ENCODE measurements at regions not wholly inside any gene's neighbourhood (a gene's known extent, or its start where the extent isn't known, plus 50 kb on each side); places are given as distances from the start of the nearest gene placed in this dataset.

- H3K27me3 ChIP-seq (ENCODE audit: insufficient read depth, low read depth, severe bottlenecking), result no peaks in the 10 kb centered on the region
- no peak overlapping the region for H3K27ac ChIP-seq
- no peak for DNase-seq
- H3K4me3 ChIP-seq (ENCODE audit: low read depth, low read length), result no peak overlapping the region
- no peaks in the 10 kb centered on the region for H3K36me3 ChIP-seq
- no peaks in the 10 kb centered on the region for H3K9me3 ChIP-seq (ENCODE audit: severe bottlenecking)
- TF ChIP-seq CTCF (IDR thresholded peaks at IDR 0.05; ENCODE audit: low read depth, low read length), result no peak
Observed at GRCh38 chr1:59007429-59007819, 223.6 kb upstream of the JUN start.

- no peaks in the 10 kb centered on the region for H3K27me3 ChIP-seq (ENCODE audit: insufficient read depth, low read depth, severe bottlenecking)
- H3K9me3 ChIP-seq (ENCODE audit: severe bottlenecking), result no peaks in the 10 kb centered on the region
- H3K36me3 ChIP-seq, result no peaks in the 10 kb centered on the region
- DNase-seq, result peak; percentile 35
- H3K4me3 ChIP-seq (ENCODE audit: low read depth, low read length), result no peak overlapping the region
- no peak for TF ChIP-seq CTCF (IDR thresholded peaks at IDR 0.05; ENCODE audit: low read depth, low read length)
- no peak overlapping the region for H3K27ac ChIP-seq
Observed at GRCh38 chr1:59007820-59008598, 224.2 kb upstream of the JUN start.

GRCh38 chr1:59008599-59009347, 224.9 kb upstream of the JUN start:
- H3K36me3 ChIP-seq, result no peaks in the 10 kb centered on the region
- H3K27ac ChIP-seq, result no peak overlapping the region
- no peak for DNase-seq

GRCh38 chr1:59011663-59012062, 227.8 kb upstream of the JUN start:
- H3K4me3 ChIP-seq (ENCODE audit: low read depth, low read length), result no peak overlapping the region
- no peaks in the 10 kb centered on the region for H3K27me3 ChIP-seq (ENCODE audit: insufficient read depth, low read depth, severe bottlenecking)
- no peaks in the 10 kb centered on the region for H3K9me3 ChIP-seq (ENCODE audit: severe bottlenecking)
- H3K27ac ChIP-seq, result no peak overlapping the region
- DNase-seq, result no peak
- no peak for TF ChIP-seq CTCF (IDR thresholded peaks at IDR 0.05; ENCODE audit: low read depth, low read length)
- no peaks in the 10 kb centered on the region for H3K36me3 ChIP-seq

More at GRCh38 chr1:59008599-59009347, 224.9 kb upstream of the JUN start:
- Histone ChIP-seq H3K27me3 (ENCODE audit: insufficient read depth, low read depth, severe bottlenecking) (no peaks in the 10 kb centered on the region), H3K4me3 (ENCODE audit: low read depth, low read length) (no peak overlapping the region), H3K9me3 (ENCODE audit: severe bottlenecking) (no peaks in the 10 kb centered on the region)
- no peak for TF ChIP-seq CTCF (IDR thresholded peaks at IDR 0.05; ENCODE audit: low read depth, low read length)

- Histone ChIP-seq H3K36me3 (no peaks in the 10 kb centered on the region), H3K4me3 (ENCODE audit: low read depth, low read length) (no peak overlapping the region), H3K9me3 (ENCODE audit: severe bottlenecking) (no peaks in the 10 kb centered on the region), H3K27me3 (ENCODE audit: insufficient read depth, low read depth, severe bottlenecking) (no peaks in the 10 kb centered on the region), H3K27ac (no peak overlapping the region)
- DNase-seq, result no peak
- TF ChIP-seq CTCF (IDR thresholded peaks at IDR 0.05; ENCODE audit: low read depth, low read length), result no peak
Observed at GRCh38 chr1:59012378-59012777, 228.5 kb upstream of the JUN start.
